SKM-1 (cell line): ENCODE measurements at regions not wholly inside any gene's neighbourhood (a gene's known extent, or its start where the extent isn't known, plus 50 kb on each side); places are given as distances from the start of the nearest gene placed in this dataset.

Experiments used
- DNase-seq: peaks from one replicate; lab custom pipeline; 2025; ENCODE audit not compliant: unreplicated experiment; lab: John Stamatoyannopoulos, UW

DNA sequence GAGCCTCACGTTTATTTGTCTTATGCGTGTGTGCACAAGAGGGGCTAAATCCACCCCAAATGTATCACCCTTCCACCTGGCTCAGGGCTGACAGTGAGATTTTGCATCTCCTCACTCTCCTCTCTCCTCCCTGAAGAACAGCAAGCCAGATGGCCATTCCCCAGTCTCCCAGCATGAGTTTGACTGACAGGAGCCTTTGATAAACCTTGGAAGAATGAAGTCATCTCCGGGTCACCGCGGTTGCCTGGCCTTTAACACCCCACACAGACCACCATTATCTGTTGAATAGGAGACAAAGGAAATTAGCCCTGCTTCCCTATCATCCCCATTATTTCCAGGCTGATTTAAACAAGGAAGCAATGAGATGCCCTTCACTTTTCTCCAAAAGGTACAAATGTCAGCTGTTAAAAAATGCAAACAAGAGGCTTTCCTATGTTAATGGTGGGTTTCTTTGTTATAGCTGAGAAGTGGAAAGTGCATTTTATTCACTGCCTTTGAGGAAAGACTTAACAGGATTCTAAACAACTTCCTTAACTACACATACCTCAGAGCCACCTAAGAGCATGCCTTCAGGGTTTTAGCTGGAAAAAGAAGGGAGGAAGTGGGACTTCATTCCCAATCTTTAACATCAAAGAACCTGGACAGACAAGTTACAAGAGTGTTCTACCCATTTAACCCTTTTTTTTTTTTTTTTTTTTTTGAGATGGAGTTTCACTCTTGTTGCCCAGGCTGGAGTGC, 524.8 kb upstream of the ID4 start:
- no peak for DNase-seq

DNA sequence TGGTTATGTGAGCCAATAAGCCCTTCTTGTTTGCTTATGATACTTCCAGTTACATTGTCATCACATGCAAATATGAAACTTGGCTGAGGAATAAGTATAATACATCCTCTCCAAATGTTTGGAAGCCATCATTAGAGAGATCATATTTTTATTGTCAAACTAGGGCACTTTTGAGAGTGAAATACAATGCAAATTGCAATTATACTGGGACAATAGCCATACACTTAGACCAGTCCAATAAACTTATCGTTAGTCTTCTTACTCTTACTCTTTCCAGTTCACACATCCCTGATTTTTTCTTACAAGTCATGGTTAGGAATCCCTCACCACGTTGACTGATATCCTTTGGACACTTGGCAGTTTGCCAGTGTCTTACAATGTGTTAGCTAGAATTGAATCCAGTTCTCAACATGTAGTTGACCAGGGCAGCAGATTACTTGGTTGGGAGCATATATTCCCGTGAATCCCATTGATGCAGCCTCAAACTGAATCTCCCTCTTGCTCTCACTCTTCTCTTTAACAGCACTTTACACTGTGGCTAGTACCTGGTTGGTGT, 519.7 kb upstream of the ID4 start:
- no peak for DNase-seq

DNA sequence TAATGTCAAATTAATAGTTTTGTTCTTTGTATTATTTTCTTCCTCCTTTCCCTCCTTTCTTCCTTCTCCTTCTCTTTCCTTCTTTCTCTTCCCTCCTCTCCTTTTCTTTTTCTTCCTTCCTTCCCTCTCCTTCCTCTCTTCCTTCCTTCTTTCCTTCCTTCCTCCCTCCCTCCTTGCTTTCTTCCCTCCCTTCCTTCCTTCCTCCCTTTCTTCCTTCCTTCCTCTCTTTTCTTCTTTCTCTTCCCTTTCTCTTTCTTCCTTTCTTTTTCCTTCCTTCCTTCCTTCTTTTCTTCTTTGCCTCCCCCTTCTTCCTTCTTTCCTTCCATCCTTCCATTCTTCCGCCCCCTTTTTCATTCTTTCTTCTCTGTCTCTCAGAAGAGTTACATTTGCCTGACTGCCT, 518.2 kb upstream of the ID4 start:
- DNase-seq, result no peak

DNA sequence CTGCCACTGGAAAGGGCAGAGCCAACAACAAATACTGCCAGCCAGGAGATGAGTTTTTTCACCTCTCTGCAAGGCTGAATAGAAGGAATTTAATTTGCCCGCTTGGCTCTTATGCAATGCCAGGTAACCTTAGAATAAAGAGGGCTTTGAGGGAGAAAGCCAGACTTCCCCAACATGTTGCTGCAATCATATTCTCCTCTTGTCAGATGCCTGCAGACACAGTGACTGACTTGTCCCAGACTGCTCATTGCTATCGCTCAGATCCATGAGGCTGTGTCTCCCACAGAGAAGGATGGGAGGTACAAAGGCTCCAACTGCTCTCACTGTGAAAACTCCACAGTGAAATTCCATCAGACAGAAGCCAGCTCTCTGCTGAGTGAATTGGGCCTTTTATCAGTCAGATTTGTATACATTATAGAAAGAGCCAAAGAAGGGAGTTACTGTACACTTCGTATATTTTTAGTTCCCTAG, 517.0 kb upstream of the ID4 start:
- DNase-seq, result no peak

DNA sequence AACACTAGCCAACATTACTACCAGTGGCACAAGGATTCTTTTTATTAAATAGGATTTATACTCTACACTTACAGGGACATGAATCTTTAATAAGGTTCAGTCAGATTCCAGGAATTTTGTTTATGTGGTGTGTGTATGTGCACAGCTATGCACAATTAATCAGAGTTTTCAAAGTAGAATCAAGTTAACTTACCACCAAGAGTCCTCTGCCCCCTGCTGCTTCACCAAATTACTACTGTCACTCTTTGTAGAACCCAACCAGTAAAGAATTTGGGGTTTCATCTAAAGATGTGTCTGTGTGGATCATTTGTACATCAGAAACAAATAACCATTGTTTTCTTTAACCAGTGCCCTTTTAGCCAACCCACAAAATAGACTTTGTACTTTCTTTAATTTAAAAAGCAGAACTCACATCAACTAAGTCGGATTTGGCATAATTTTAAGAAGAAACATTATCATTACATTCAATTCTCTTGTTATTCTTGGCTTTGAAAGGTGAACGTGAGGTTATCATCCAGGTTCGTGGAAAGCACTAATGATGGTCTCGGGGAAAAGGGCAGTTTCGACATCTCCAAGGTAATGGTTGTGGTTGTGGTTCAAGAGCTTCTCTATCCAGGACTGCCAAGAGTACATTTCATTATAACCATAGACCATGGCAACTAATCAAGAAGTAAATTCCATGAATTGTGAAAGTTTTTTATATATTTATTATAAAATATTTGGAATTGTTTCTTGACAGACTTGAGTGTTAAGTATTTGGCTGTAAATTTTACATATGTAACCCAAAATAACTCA, 514.3 kb upstream of the ID4 start:
- no peak for DNase-seq

DNA sequence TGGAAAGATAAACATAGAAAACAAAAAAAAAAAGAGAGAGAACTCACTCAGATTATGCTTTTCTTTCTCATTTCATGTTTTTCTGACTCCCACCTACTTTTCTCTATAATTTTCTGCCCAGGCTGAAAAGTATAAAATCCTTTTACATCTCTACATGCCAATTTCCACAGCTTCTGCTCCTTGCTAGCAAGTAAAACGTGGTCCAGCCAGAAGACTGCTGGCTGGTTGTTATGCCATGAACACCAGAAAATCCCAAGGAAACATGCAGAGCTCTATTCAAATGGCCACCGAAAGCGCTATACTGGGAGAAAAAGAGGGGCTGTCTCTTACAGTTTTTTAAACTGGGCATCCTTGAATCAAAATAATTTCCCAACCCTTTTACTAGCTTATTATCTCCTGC, 512.8 kb upstream of the ID4 start:
- DNase-seq, result no peak

DNA sequence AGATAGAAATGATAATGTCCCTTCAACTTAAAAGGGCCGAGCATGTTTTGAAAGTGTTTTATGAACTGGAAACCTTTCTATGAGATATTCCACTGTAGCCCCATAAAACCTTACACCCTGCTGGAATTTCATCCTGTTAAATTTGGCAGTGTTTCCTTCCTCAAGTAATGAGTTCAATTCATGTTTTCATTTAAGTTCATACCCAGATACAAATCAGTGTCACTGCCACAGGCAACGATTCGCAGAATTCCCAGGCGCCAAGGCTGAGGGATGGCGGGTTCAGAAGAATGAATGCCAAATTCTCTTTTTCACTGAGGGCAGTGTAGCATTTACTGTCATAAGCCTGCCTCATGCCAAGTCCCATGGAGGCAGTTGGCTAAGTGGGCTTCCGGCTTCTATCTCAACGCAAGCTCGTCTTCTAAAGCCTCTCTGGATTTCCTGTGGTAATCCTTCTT, 511.8 kb upstream of the ID4 start:
- no peak for DNase-seq

DNA sequence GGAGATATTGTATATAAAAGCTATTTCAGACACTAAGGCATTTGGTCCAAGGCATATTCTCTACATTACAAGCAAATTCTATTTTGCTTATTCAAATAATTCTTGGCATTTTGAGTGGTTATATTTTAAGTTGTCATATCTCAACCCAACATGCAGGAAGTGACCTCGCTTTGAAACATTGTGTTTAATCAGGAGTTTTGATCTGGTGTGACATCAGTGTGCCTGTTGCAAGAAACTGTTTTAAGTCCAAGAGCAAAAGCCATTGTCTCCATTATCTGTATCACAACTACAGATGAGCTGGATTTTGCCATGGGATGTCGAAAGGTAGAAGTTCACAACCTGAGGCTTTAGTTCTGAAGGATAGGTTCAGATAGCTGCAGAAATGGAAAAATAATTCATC, 509.9 kb upstream of the ID4 start:
- no peak for DNase-seq

DNA sequence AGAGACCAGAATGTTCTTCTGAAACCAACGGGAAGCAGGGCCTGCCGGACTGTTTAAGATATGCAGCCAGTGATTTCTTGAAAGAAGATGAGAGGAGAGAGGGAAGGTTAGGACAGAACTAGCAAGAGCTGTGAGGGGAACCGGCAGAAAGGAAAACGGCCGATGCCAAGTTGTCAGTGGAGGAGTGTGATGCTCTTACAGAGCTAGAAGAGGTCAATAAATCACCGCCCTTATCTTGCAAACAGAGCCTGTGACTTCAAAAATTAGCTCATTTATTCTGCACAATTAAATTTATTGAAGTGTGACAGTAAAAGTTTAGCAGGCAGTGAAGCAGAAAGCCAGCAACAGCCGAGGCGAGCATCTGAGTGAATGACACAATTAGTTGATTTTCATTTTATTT, 509.5 kb upstream of the ID4 start:
- no peak for DNase-seq

DNA sequence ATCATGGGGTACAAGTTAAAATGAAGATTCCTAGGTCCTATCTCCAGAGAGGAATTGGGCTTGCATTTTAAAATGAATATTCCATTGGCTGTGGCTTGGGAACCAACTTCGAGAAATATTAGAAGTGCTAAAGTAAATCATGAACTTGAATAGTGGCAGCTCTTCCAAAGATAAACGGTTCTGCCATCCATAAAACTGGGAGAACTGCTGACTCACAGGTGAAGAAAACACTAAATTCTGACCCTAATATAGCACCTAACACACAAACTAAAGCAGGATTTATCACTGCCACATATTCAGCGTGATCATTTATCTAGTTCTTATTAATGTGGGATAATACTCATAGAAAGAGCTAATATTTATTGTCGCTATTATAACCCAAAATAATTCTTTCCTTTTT, 508.1 kb upstream of the ID4 start:
- DNase-seq, result no peak

DNA sequence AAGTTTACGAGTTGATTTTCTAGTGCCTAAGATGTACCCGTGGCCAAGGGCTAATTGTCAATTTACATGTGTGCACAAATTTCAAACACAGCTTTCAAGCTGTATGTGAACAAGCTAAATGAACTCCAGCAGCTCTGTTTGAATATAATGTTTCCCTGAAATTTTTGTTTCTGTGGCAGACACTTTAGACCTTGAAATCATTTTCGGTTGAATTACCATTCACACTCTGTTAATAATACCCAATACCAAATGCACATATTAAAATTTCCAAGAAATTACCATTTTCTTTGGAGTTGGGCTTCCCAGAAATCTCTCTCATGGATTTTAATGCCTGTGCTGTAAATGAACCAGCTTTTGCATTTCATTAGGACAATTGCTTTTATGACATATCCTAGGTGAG, 506.1 kb upstream of the ID4 start:
- no peak for DNase-seq

DNA sequence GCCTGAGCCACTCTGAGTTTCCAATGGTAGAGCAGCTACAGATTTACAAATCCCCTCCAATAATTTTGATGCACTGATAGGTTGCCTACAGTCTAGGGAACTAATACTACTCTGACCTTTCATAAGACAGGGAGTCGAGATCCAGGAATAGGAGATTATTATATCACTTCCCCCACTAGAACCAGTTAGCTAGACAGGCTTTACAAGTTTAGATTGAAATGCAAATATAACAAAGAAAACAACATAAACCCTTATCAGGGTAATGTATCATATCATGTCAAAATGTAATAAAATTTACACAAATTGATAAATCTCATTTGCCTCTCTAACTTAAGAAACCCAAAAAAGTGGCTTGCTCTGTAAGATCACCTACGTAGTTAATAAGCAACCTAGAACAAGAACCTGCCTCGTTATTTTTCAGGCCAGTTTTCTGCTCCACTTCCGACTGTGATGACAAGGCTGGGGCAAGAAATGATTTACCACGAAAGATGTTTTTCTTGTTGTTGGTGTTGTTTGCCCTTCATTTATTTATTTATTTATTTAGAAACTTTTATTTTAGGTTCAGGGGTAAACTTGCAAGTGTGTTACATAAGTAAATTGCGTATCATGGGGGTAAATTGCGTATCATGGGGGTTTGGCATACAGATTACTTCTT, 504.2 kb upstream of the ID4 start:
- no peak for DNase-seq

DNA sequence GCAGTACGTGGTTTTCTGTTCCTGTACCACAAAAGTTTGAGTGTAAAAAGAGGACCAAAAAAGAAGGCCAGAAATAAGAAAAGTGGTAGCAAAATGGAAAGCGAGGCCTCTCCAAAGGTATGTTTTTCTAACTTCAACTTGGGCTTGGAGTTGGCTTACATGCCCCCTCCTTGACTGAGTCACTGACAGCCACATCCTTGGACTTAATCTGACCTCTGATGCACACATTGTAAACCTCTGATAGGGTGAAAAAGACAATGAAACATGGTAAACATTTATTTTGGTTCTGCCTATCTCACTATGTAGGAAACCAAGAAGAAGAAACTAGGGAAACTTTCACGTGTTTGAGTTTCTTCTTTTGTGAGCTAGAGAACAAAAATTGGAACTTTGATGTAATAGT, 503.2 kb upstream of the ID4 start:
- no peak for DNase-seq

DNA sequence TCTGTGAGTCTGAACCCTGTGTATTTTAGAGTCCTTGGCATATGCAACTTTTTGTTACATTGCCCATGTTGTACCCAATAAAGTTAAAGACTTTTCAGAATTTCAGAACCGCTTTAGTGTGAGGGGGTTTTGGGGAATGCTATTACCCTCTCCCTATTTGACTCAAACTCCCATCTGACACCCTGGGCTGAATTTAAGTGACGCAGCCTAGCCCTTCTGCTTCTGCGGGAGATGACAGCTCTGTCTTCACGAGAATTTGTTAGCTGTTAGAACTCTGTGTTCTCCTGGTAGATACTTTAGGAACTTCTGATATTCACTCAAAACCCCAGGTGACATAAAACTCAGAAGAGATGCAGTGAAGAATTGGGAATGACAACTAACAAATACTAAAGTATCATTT, 500.6 kb upstream of the ID4 start:
- DNase-seq, result no peak

DNA sequence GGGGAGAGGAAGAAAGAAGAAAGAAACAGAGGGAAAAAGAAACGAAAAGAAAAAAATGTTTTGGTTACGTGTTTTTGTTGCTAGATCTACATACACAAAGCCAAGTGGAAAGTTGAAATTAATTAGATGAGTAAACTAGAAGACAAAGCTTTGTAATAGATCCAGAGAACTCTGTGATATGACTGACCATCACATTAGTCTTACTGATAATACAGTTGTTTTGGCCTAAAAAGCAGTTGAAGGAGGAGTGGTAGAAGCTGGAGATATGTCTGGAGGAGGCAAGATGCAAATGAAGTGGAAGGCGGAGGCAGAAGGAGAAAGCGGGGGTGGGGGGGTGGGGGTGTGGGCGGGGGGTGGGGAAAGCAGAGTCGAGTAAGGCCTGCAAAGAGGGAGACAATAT, 500.1 kb upstream of the ID4 start:
- DNase-seq, result no peak

DNA sequence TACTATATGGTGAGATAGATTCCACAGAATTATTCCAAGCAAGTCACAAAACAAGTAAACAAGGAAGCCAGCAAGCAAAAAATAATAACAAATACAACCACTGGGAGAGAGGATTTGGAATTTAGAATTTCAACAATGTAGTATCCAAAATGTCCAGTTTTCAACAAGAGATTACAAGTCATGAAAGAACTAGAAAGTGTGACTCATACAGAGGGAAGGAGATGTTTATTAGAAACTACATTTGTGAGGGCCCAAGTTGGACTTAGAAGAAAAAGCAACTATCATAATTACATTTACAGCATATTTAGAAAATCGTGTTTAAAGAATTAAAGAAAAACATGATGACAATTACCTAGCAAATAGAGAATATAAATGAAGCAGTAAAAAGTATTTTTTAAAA, 494.6 kb upstream of the ID4 start:
- DNase-seq, result no peak

DNA sequence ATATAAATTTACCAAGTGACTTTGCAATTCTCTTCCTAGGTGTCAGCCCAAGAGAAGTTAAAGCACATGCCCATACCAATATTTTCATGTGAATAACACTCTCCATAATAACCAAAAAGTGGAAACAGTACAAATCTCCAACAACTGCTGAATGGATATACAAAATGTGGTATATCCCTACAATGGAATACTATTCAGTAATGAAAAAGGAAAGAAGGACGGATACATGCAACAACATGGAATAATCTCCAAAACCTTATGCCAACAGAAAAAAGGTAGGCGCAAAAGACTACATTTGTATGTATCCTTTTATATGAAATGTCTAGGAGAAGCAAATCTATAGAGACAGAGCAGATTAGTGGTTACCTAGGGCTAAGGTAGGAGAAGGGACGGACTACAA, 487.7 kb upstream of the ID4 start:
- no peak for DNase-seq

DNA sequence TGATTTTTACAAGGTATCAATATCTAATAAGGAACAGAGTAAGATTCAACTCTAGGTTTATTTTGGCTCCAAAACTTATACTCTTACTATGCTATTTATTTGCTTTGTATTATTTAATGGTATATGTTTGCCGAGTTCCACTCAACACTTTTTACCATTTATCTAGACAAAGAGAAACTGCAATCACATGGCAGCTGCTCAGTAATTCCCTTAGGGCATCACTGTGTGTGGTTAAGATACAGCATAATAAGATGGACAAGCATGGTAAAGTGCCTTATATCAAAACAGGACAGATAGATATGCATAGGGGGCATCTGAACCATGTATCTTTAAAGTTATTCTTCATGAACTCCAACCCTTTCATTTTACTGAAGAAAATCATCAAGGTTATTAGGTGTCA, 483.0 kb upstream of the ID4 start:
- no peak for DNase-seq

DNA sequence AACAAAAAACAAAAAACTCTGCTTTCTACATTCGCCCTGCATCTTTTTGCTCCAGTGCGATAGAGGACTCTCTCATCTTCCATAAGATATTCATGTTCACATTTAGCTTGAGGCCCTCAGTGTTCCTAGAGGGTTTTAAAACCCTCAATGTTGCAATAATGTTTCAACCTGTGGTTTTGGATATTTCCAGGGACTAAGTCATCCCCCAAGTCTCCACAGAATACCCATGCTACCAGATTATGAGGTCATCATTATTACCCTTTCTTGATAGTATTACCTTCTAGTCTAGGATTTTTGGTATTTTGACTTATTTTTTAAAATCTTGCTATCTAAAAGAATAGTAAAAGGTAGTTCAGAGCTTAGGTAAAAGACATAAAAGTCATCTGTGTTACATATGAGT, 480.5 kb upstream of the ID4 start:
- no peak for DNase-seq

DNA sequence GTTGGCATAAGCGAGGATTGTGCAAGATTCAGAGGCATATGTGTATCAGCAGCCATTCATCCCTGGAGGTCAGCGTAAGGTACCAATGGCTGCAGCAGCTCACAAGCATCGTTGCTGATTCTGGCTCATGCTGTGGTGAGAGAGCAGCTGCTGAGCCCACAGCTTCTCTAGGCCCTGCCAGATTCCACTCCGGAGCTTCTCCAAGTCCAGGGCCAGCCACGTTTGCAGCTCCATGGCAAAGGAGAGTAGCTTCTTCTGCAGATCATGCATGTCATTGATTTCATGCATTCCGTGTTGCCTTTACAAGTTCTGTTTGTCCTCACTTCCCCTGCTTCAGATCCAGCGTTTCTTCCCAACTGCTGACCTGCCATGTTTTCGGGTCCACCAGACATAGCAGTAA, 474.8 kb upstream of the ID4 start:
- no peak for DNase-seq

DNA sequence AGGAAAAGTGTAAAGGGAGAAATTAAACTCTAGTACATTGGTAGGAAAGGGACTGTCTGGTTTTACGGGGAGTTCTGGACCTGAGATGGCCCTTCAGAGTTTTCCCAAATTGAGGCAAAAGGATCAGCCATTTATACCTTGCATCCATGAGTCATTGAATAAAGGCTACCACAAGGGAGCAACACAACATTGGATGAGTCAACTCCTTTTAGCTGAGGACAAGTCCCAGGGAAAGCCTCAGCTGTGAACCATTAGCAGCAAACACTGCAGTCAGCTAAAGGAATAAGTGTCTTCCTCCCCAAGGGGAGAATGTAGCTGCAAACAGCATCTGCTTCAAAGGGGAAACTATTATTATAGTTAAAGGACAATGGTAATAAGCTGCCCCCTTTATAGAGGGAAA, 468.7 kb upstream of the ID4 start:
- DNase-seq, result no peak

DNA sequence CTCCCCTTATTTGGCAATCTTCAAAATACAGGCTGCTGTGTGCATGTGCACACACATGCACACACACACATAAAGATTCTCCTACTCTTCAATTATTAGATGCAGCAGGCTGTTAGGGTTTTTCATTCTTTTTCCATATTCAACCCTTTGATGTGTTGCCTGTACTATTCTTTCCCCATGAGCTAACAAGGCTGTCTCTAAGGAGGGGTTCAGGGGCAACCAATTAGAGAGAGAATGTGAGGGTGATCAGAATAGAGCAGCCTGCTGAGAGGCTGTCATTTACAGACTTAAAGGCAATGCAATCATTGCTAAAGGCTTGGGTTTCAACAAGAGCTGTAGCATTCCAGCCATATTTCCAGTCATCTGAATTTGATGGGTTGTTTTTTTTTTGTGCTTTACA, 467.4 kb upstream of the ID4 start:
- DNase-seq, result no peak
